Transverse colon (tissue), 4 donors: ENCODE measurements at regions not wholly inside any gene's neighbourhood (a gene's known extent, or its start where the extent isn't known, plus 50 kb on each side); places are given as distances from the start of the nearest gene placed in this dataset.

ENCODE experiments used
- CTCF ChIP-seq, 5 experiments: fragments of 200-600 bp in 3 of 5; fragments of 450-650 bp in 2 of 5; sonication (generic) in 3 of 5; IDR thresholded peaks; 1 replicate in 2 of 5; 2 replicates in 3 of 5; pipeline ENCODE4 v1.5.1; 2016 to 2017; ENCODE audit warnings: antibody characterized with exemption in 5 of 5, inconsistent platforms in 3 of 5, mild to moderate bottlenecking in 2 of 5, moderate library complexity in 1 of 5
- EP300 ChIP-seq: sonication (generic); formaldehyde crosslinking; IDR thresholded peaks from one replicate; pipeline ENCODE4 v1.6.1; 2017; ENCODE audit warnings: antibody characterized with exemption, low read depth
- POLR2A ChIP-seq: fragments of 450-650 bp; IDR thresholded peaks from one replicate; pipeline ENCODE4 v1.6.1; 2016; ENCODE audit warnings: antibody characterized with exemption, mild to moderate bottlenecking, moderate library complexity
- POLR2AphosphoS5 ChIP-seq, 3 donors: sonication (generic); formaldehyde crosslinking; IDR thresholded peaks; one replicate each; pipeline ENCODE4 v1.6.1; 2016; ENCODE audit warnings: antibody characterized with exemption in 3 of 3

- no peak for TF ChIP-seq POLR2AphosphoS5 (IDR thresholded peaks at IDR 0.05)
- TF ChIP-seq EP300: no peak
- no peak for TF ChIP-seq CTCF (IDR thresholded peaks at IDR 0.05)
- no peak for TF ChIP-seq POLR2A
These were observed 190.5 kb downstream of the SEC16B start for GRCh38 chr1:177779166-177779965.
